ENCODE measurements at regions not wholly inside any gene's neighbourhood (a gene's known extent, or its start where the extent isn't known, plus 50 kb on each side); places are given as distances from the start of the nearest gene placed in this dataset.

DNA sequence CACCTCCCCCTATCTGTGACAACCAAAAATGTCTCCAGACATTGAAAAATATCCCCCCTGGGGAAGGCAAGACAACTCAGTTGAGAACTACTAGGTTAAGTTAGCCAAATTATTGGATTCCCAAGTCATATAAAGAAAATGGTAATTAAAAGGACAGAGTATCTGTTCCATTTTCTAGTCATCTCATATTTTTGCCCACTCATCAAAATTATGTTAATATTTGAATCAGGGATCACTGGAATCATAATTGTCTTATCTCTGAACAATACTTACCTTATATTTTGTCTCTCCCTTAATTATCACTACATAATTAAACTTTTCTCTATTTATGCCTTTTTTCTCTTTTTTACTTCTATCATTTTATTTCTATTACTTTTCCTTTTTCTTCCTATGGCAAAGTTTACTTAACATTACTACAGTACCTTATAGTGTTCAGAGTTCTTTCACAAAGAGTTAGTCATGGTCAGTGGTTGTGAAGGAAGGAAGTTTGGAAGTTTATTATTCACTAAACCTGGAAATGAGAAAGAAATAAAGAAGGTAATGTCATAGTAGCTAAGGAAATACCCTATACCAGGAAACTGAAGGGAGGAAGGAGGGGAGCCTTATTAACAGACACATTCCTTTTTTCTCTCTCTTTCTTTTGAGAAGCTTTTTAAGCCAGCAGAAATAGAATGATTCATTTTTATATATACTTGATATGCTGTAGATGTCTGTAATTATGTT is 332.9 kb downstream of the COL12A1 start:
- H3K4me3 Mint-ChIP-seq (ENCODE audit: low read depth), result no peak overlapping the region
- TF ChIP-seq, protein P1, sequence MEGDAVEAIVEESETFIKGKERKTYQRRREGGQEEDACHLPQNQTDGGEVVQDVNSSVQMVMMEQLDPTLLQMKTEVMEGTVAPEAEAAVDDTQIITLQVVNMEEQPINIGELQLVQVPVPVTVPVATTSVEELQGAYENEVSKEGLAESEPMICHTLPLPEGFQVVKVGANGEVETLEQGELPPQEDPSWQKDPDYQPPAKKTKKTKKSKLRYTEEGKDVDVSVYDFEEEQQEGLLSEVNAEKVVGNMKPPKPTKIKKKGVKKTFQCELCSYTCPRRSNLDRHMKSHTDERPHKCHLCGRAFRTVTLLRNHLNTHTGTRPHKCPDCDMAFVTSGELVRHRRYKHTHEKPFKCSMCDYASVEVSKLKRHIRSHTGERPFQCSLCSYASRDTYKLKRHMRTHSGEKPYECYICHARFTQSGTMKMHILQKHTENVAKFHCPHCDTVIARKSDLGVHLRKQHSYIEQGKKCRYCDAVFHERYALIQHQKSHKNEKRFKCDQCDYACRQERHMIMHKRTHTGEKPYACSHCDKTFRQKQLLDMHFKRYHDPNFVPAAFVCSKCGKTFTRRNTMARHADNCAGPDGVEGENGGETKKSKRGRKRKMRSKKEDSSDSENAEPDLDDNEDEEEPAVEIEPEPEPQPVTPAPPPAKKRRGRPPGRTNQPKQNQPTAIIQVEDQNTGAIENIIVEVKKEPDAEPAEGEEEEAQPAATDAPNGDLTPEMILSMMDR (IDR thresholded peaks at IDR 0.05; ENCODE audit: unreplicated experiment), result no peak
- peaks cover 3% of the 10 kb centered on the region for H3K9me3 Mint-ChIP-seq (ENCODE audit: low read depth)
- no peak overlapping the region for H3K27ac Mint-ChIP-seq
- H3K36me3 Mint-ChIP-seq (ENCODE audit: insufficient read depth), result no peaks in the 10 kb centered on the region
- DNase-seq (ENCODE audit: low spot score, unreplicated experiment), result no peak
- no peaks in the 10 kb centered on the region for H3K4me1 Mint-ChIP-seq (ENCODE audit: low read depth)
- no peaks in the 10 kb centered on the region for H3K27me3 Mint-ChIP-seq

- DNase-seq (ENCODE audit: low spot score, unreplicated experiment), result no peak
- Mint-ChIP-seq H3K27ac (no peak overlapping the region), H3K27me3 (no peaks in the 10 kb centered on the region), H3K4me1 (ENCODE audit: low read depth) (no peaks in the 10 kb centered on the region), H3K9me3 (ENCODE audit: low read depth) (peaks cover 3% of the 10 kb centered on the region), H3K36me3 (ENCODE audit: insufficient read depth) (no peaks in the 10 kb centered on the region), H3K4me3 (ENCODE audit: low read depth) (no peak overlapping the region)
- TF ChIP-seq, protein P1 (IDR thresholded peaks at IDR 0.05; ENCODE audit: unreplicated experiment), result no peak
Observed at GRCh38 chr6:74871757-74872156, 334.1 kb downstream of the COL12A1 start.

GRCh38 chr6:74870403-74870802 is 335.4 kb downstream of the COL12A1 start:
- no peak for DNase-seq (ENCODE audit: low spot score, unreplicated experiment)
- H3K4me1 Mint-ChIP-seq (ENCODE audit: low read depth), result no peaks in the 10 kb centered on the region
- H3K27me3 Mint-ChIP-seq, result no peaks in the 10 kb centered on the region
- H3K9me3 Mint-ChIP-seq (ENCODE audit: low read depth), result peaks cover 3% of the 10 kb centered on the region
- no peaks in the 10 kb centered on the region for H3K36me3 Mint-ChIP-seq (ENCODE audit: insufficient read depth)
- H3K4me3 Mint-ChIP-seq (ENCODE audit: low read depth), result no peak overlapping the region
- no peak overlapping the region for H3K27ac Mint-ChIP-seq
- TF ChIP-seq, protein P1 (IDR thresholded peaks at IDR 0.05; ENCODE audit: unreplicated experiment), result no peak

DNA sequence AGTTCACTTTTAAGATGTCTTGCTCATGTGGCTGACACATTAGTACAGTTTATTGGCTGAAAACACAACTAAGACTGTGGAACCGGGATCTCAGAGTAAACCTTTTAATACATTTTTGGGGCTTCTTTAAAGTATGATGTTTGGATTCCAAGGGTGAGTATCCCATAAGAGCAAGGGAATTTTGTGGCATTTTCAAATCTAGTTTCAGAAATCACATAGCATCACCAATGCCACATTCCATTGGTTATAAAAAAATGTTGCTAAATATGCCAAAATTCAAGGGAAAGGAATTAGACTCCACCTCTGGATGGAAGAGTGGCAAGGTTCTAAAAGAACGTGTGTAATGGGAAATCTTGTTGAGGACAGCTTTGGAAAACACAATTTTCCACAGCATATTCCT is 338.6 kb downstream of the COL12A1 start:
- TF ChIP-seq, protein P1 (IDR thresholded peaks at IDR 0.05; ENCODE audit: unreplicated experiment), result no peak
- H3K9me3 Mint-ChIP-seq (ENCODE audit: low read depth), result peaks cover 3% of the 10 kb centered on the region
- no peaks in the 10 kb centered on the region for H3K27me3 Mint-ChIP-seq
- no peaks in the 10 kb centered on the region for H3K36me3 Mint-ChIP-seq (ENCODE audit: insufficient read depth)
- DNase-seq (ENCODE audit: low spot score, unreplicated experiment), result no peak
- H3K27ac Mint-ChIP-seq, result no peak overlapping the region
- no peak overlapping the region for H3K4me3 Mint-ChIP-seq (ENCODE audit: low read depth)
- H3K4me1 Mint-ChIP-seq (ENCODE audit: low read depth), result no peaks in the 10 kb centered on the region

- H3K4me1 Mint-ChIP-seq (ENCODE audit: low read depth), result no peaks in the 10 kb centered on the region
- TF ChIP-seq, protein P1 (IDR thresholded peaks at IDR 0.05; ENCODE audit: unreplicated experiment), result no peak
Observed at GRCh38 chr6:74863968-74864367, 341.9 kb downstream of the COL12A1 start.

More at GRCh38 chr6:74863968-74864367, 341.9 kb downstream of the COL12A1 start:
- no peak for DNase-seq (ENCODE audit: low spot score, unreplicated experiment)
- Mint-ChIP-seq H3K27me3 (no peaks in the 10 kb centered on the region), H3K36me3 (ENCODE audit: insufficient read depth) (no peaks in the 10 kb centered on the region), H3K27ac (no peak overlapping the region), H3K4me3 (ENCODE audit: low read depth) (no peak overlapping the region), H3K9me3 (ENCODE audit: low read depth) (no peaks in the 10 kb centered on the region)
